Endothelial cell (in vitro differentiated cells): ENCODE measurements at regions not wholly inside any gene's neighbourhood (a gene's known extent, or its start where the extent isn't known, plus 50 kb on each side); places are given as distances from the start of the nearest gene placed in this dataset.

ENCODE experiments used
- DNase-seq: peaks from one replicate; pipeline ENCODE4 v3.0.0; 2021; ENCODE audit warnings: low spot score
- H3K27ac Mint-ChIP-seq: one replicate; pipeline ENCODE4 v1.8.0; 2021; ENCODE audit warnings: mixed read lengths, inconsistent platforms; ENCODE audit not compliant: unreplicated experiment
- H3K27me3 Mint-ChIP-seq: one replicate; pipeline ENCODE4 v1.8.0; 2021; ENCODE audit warnings: mild to moderate bottlenecking, moderate library complexity, mixed read lengths, inconsistent platforms; ENCODE audit not compliant: unreplicated experiment
- H3K36me3 Mint-ChIP-seq: one replicate; pipeline ENCODE4 v1.8.0; 2021; ENCODE audit warnings: mild to moderate bottlenecking, low read depth, mixed read lengths, inconsistent platforms; ENCODE audit not compliant: unreplicated experiment
- H3K4me1 Mint-ChIP-seq: one replicate; pipeline ENCODE4 v1.8.0; 2021; ENCODE audit warnings: mild to moderate bottlenecking, mixed read lengths, inconsistent platforms; ENCODE audit not compliant: unreplicated experiment
- H3K4me3 Mint-ChIP-seq: one replicate; pipeline ENCODE4 v1.8.0; 2021; ENCODE audit warnings: mild to moderate bottlenecking, mixed read lengths, inconsistent platforms; ENCODE audit not compliant: unreplicated experiment
- H3K9me3 Mint-ChIP-seq: one replicate; pipeline ENCODE4 v1.8.0; 2021; ENCODE audit warnings: mixed read lengths, inconsistent platforms; ENCODE audit not compliant: unreplicated experiment
- CTCF ChIP-seq: fragments of 200-600 bp; sonication (generic); IDR thresholded peaks from one replicate; pipeline ENCODE4 v1.5.0; 2021; ENCODE audit warnings: antibody characterized with exemption; ENCODE audit not compliant: unreplicated experiment

GRCh38 chr1:239448911-239449310, 62.5 kb downstream of the CHRM3 start:
- Mint-ChIP-seq H3K9me3 (peaks cover 6% of the 10 kb centered on the region), H3K4me3 (no peak overlapping the region), H3K36me3 (peaks cover 5% of the 10 kb centered on the region), H3K4me1 (no peaks in the 10 kb centered on the region), H3K27ac (no peak overlapping the region), H3K27me3 (peaks cover 2% of the 10 kb centered on the region)
- no peak for DNase-seq
- TF ChIP-seq CTCF, result no peak

- Mint-ChIP-seq H3K4me1 (peaks cover 9% of the 10 kb centered on the region), H3K4me3 (no peak overlapping the region), H3K27ac (no peak overlapping the region), H3K27me3 (peaks cover 2% of the 10 kb centered on the region), H3K36me3 (peaks cover 11% of the 10 kb centered on the region), H3K9me3 (peaks cover 9% of the 10 kb centered on the region)
- no peak for TF ChIP-seq CTCF
- DNase-seq, result no peak
Observed at GRCh38 chr1:239455743-239456142, 69.4 kb downstream of the CHRM3 start.

- Mint-ChIP-seq H3K4me3 (no peak overlapping the region), H3K27ac (no peak overlapping the region), H3K9me3 (peaks cover 9% of the 10 kb centered on the region), H3K4me1 (peaks cover 9% of the 10 kb centered on the region), H3K36me3 (peaks cover 11% of the 10 kb centered on the region), H3K27me3 (peaks cover 2% of the 10 kb centered on the region)
- no peak for TF ChIP-seq CTCF
- DNase-seq, result no peak
Observed at GRCh38 chr1:239456788-239457187, 70.4 kb downstream of the CHRM3 start.

DNA sequence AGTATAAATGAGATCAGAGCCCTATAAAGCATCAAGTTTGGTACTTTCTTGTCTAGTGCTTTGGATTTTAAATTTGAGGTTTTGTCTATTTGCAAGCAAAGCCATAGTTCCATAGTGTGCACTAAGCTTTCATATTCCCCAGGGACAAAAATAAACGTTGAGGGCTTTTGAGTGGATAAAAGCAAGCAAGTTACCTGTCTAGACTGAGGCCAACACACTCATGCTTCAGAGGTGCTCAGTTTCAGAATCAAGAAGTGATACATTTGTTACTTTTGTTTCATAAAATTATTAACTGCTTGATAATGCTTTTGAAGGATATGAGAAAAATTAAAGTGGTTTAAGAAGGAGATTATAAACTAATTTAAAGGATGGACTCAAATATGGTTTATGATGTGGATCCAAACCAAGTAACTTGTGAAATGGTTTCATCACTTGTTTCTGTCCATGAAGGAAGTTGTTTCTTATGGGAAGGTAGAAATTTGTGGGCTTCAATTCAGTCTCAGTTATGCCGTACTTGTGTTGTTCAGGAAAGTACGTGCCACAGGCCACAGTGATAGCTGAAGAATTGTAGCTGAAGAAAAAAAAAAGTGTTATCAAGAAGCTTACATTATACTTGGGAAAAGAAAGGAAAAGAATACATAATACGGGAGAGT, 71.2 kb downstream of the CHRM3 start:
- H3K4me1 Mint-ChIP-seq, result peaks cover 9% of the 10 kb centered on the region
- no peak overlapping the region for H3K4me3 Mint-ChIP-seq

GRCh38 chr1:239458144-239458500, 71.8 kb downstream of the CHRM3 start:
- Mint-ChIP-seq H3K4me3 (no peak overlapping the region), H3K27ac (no peak overlapping the region)

More for the DNA sequence above, 71.2 kb downstream of the CHRM3 start:
- Mint-ChIP-seq H3K36me3 (peaks cover 11% of the 10 kb centered on the region), H3K9me3 (peaks cover 9% of the 10 kb centered on the region), H3K27ac (peak overlapping the region; percentile 49), H3K27me3 (peaks cover 2% of the 10 kb centered on the region)
- TF ChIP-seq CTCF, result no peak
- no peak for DNase-seq

More at GRCh38 chr1:239458144-239458500, 71.8 kb downstream of the CHRM3 start:
- H3K9me3 Mint-ChIP-seq, result peaks cover 9% of the 10 kb centered on the region
- H3K27me3 Mint-ChIP-seq, result peaks cover 2% of the 10 kb centered on the region
- DNase-seq, result no peak
- peaks cover 9% of the 10 kb centered on the region for H3K4me1 Mint-ChIP-seq
- peaks cover 11% of the 10 kb centered on the region for H3K36me3 Mint-ChIP-seq
- TF ChIP-seq CTCF, result no peak
